K562 (cell line): ENCODE measurements at regions not wholly inside any gene's neighbourhood (a gene's known extent, or its start where the extent isn't known, plus 50 kb on each side); places are given as distances from the start of the nearest gene placed in this dataset.

Experiments
- ATAC-seq: fragments of 200-7000 bp; cut with Tn5 transposase; 3 replicates; pipeline ENCODE4 v1.9.1; 2020; ENCODE audit warnings: moderate library complexity
- BruUV-seq: library from RNA; stranded (reverse); fragments of 400-500 nt; replicated peaks from 2 replicates; lab custom pipeline; 2021; lab: Mats Ljungman, UMichigan
- CTCF ChIA-PET: fragments of 300-600 bp; formaldehyde crosslinking; extraction: SDS; loops from one replicate; lab custom pipeline; 2021; ENCODE audit warnings: low intra/inter-chr PET ratio; lab: Yijun Ruan, JAX
- POLR2A ChIA-PET: fragments of 300-600, 350-650 bp; sonication (Branson Sonifier 250); formaldehyde crosslinking; extraction: SDS; loops from one replicate; lab custom pipeline; 2021; ENCODE audit warnings: antibody characterized with exemption, inconsistent platforms; lab: Yijun Ruan, JAX
- DNase-seq, 4 experiments: peaks; one replicate each; pipeline versions ENCODE4 v3.0.0 to v3.0.0-alpha.2; 2011 to 2018; ENCODE audit warnings: low spot score in 3 of 4, mixed read lengths in 3 of 4; ENCODE audit errors: extremely low read depth in 1 of 4
- FAIRE-seq: peaks from 2 replicates; lab custom pipeline; 2011; peaks lifted over from hg19 to GRCh38; lab: Jason Lieb, UNC
- H2AFZ ChIP-seq: 2 replicates; pipeline ENCODE4 v1.6.0; 2011; ENCODE audit warnings: low read depth, low read length, control low read depth, inconsistent platforms
- H3K27ac ChIP-seq: fragments of 200-600 bp; 3 replicates; pipeline ENCODE4 v1.8.0; 2011; ENCODE audit warnings: low read depth, mild to moderate bottlenecking, control low read depth, inconsistent platforms, low read length, moderate library complexity, mixed read lengths; ENCODE audit errors: extremely low read depth
- H3K27me3 ChIP-seq, 2 experiments: fragments of 300-600 bp in 1 of 2; 2 replicates in 1 of 2; 3 replicates in 1 of 2; pipeline versions ENCODE4 v1.6.0 to v1.8.0; 2011; ENCODE audit warnings: inconsistent platforms in 2 of 2, low read length in 2 of 2, mild to moderate bottlenecking in 1 of 2, mixed read lengths in 1 of 2, moderate library complexity in 1 of 2; ENCODE audit not compliant: control insufficient read depth in 2 of 2, insufficient read depth in 2 of 2
- H3K36me3 ChIP-seq: fragments of 300-600 bp; 3 replicates; pipeline ENCODE4 v1.8.0; 2011; ENCODE audit warnings: mild to moderate bottlenecking, low read length, inconsistent platforms; ENCODE audit not compliant: control insufficient read depth, insufficient read depth
- H3K4me1 ChIP-seq, 2 experiments: fragments of 200-600 bp in 1 of 2; replicated peaks in 1 of 2; 2 replicates in 1 of 2; 3 replicates in 1 of 2; pipeline versions ENCODE4 v1.5.1 to v1.8.0; 2011; ENCODE audit warnings: inconsistent platforms in 2 of 2, low read length in 2 of 2, mild to moderate bottlenecking in 1 of 2, mixed read lengths in 1 of 2, moderate library complexity in 1 of 2; ENCODE audit not compliant: control insufficient read depth in 2 of 2, insufficient read depth in 2 of 2
- H3K4me2 ChIP-seq: 2 replicates; pipeline ENCODE4 v1.6.1; 2011; ENCODE audit warnings: low read length, control low read depth, inconsistent platforms, mixed read lengths; ENCODE audit not compliant: insufficient read depth
- H3K4me3 ChIP-seq: fragments of 200-600 bp; sonication (generic), shearing (Covaris generic); 2 replicates; pipeline ENCODE4 v1.5.1; 2016; ENCODE audit warnings: control low read depth, inconsistent platforms
- H3K79me2 ChIP-seq: fragments of 200-600 bp; 3 replicates; pipeline ENCODE4 v1.8.0; 2011; ENCODE audit warnings: low read length, inconsistent platforms; ENCODE audit not compliant: control insufficient read depth, insufficient read depth
- H3K9ac ChIP-seq, 2 experiments: 2 replicates each; pipeline versions ENCODE4 v1.6.0 to v1.6.1; 2011; ENCODE audit warnings: low read depth in 2 of 2, low read length in 2 of 2, control low read depth in 1 of 2, inconsistent platforms in 1 of 2, mild to moderate bottlenecking in 1 of 2, mixed read lengths in 1 of 2; ENCODE audit not compliant: insufficient read depth in 1 of 2
- H3K9me1 ChIP-seq: one replicate; pipeline ENCODE4 v1.6.0; 2011; ENCODE audit warnings: inconsistent platforms, mild to moderate bottlenecking, low read length, moderate library complexity; ENCODE audit not compliant: control insufficient read depth, insufficient read depth
- H3K9me3 ChIP-seq: replicated peaks from 2 replicates; pipeline ENCODE4 v1.5.1; 2011; ENCODE audit warnings: low read depth, low read length, inconsistent platforms; ENCODE audit not compliant: control insufficient read depth, insufficient read depth
- H4K20me1 ChIP-seq: replicated peaks from 2 replicates; pipeline ENCODE4 v1.6.1; 2011; ENCODE audit warnings: low read length, inconsistent platforms, mixed read lengths; ENCODE audit not compliant: control insufficient read depth, insufficient read depth
- TEAD2 ChIP-seq: fragments of 450-650 bp; IDR thresholded peaks from 2 replicates; pipeline ENCODE4 v1.6.1; 2016; ENCODE audit warnings: missing genetic modification characterization, control low read depth, missing compliant biosample characterization
- WGBS: fragments of 100-300 bp; shearing (Covaris generic); methylation state at CpG from one replicate; pipeline ENCODE4 v1.1.6; 2016; ENCODE audit warnings: low coverage, mixed read lengths; ENCODE audit not compliant: insufficient coverage; ENCODE audit errors: missing lambda C conversion rate; 5-methylcytosine and 5-hydroxymethylcytosine counted together
- in situ Hi-C: fragments of 300-500 bp; cut with MboI; formaldehyde crosslinking; loops from 4 replicates; pipeline ENCODE4 v1.15.0; 2018; ENCODE audit warnings: inconsistent platforms, mixed read lengths
- intact Hi-C: fragments of 100-400 bp; cut with micrococcal nuclease; formaldehyde crosslinking; loops from 2 replicates; pipeline ENCODE4 v1.14.2; 2022
- TF ChIP-seq, protein P1 (sequence below): IDR thresholded peaks from 2 replicates; pipeline ENCODE4 v1.6.1; 2014; ENCODE audit warnings: antibody characterized with exemption

DNA sequence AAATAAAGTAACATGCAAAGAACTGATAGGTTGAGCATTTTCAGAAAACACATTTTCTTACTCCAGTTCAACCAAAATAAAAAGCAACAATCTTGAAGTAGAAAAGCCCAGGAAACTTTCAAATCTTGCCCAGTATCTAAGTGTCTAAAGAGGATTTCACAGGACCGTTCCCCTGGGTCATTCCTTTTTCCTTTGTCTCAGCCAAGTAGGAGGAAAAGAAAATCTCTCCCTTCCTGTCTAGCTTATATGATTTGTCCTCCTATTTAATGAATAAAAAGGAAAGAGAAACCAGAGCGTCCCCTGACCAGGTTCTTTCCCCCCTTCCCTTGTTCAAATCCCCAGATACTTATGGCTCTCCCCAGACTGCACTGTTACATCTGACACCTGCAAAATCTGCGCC is 248.0 kb downstream of the KCTD12 start:
- CTCF ChIA-PET, result no interaction called here
- BruUV-seq, result no TSS peak

DNA sequence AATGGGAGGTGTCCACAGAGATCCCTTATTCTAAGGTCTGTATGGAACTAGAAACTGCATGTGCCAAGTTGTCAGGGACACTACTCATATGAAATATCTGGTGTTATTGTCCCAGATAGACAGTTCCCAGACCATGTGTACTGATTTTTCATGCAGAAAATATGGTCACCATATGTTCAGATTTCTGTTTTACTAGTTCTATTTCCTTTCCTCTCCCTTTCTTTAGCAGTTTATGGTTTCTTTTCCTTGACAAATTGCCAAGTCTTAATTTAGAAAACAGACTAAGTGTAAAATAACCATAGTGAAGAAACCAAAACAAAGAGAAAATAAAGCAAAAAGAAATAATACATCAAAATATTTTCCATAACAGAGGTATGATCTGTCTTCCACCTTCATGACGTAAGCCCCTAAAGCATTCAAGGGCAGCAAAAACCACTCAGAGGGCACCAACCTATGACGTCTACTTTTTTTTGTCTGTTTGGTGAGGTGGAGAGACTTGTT is 248.5 kb downstream of the KCTD12 start:
- 7% methylated on average over 2 of the region's 2 CpGs for WGBS

More for the DNA sequence above, 248.0 kb downstream of the KCTD12 start:
- no peaks in the 10 kb centered on the region for H3K9me3 ChIP-seq
- H3K79me2 ChIP-seq, result no peaks in the 10 kb centered on the region
- H3K4me3 ChIP-seq, result no peak overlapping the region
- POLR2A ChIA-PET, result no interaction called here
- no peaks in the 10 kb centered on the region for H3K36me3 ChIP-seq
- intact Hi-C loops, result no loop called here
- H3K9me1 ChIP-seq, result no peaks in the 10 kb centered on the region
- ATAC-seq (no peak), FAIRE-seq (no peak), DNase-seq (no peak)
- H3K27me3 ChIP-seq, result no peaks in the 10 kb centered on the region
- TF ChIP-seq, protein P1, sequence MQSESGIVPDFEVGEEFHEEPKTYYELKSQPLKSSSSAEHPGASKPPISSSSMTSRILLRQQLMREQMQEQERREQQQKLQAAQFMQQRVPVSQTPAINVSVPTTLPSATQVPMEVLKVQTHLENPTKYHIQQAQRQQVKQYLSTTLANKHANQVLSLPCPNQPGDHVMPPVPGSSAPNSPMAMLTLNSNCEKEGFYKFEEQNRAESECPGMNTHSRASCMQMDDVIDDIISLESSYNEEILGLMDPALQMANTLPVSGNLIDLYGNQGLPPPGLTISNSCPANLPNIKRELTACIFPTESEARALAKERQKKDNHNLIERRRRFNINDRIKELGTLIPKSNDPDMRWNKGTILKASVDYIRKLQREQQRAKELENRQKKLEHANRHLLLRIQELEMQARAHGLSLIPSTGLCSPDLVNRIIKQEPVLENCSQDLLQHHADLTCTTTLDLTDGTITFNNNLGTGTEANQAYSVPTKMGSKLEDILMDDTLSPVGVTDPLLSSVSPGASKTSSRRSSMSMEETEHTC, result no peak
- no peak overlapping the region for H3K4me2 ChIP-seq
- no peak overlapping the region for H3K9ac ChIP-seq
- WGBS, result 0% methylated on average over 1 of the region's 3 CpGs
- no peak overlapping the region for H3K27ac ChIP-seq
- no peaks in the 10 kb centered on the region for H4K20me1 ChIP-seq
- H2AFZ ChIP-seq, result no peak overlapping the region
- in situ Hi-C loops, result no loop called here
- H3K4me1 ChIP-seq, result no peaks in the 10 kb centered on the region

More for the DNA sequence above, 248.5 kb downstream of the KCTD12 start:
- no peak overlapping the region for H3K9ac ChIP-seq
- no peaks in the 10 kb centered on the region for H3K36me3 ChIP-seq
- no peak for FAIRE-seq
- H3K27me3 ChIP-seq, result no peaks in the 10 kb centered on the region
- DNase-seq, result no peak
- in situ Hi-C loops, result no loop called here
- H3K4me1 ChIP-seq, result no peaks in the 10 kb centered on the region
- no peak for ATAC-seq
- TF ChIP-seq TEAD2 (tag), result no peak
- no peaks in the 10 kb centered on the region for H4K20me1 ChIP-seq
- POLR2A ChIA-PET, result no interaction called here
- H3K4me3 ChIP-seq, result no peak overlapping the region
- no peak overlapping the region for H3K27ac ChIP-seq
- H3K9me3 ChIP-seq, result no peaks in the 10 kb centered on the region
- H3K4me2 ChIP-seq, result no peak overlapping the region
- intact Hi-C loops, result no loop called here
- no peaks in the 10 kb centered on the region for H3K79me2 ChIP-seq
- H2AFZ ChIP-seq, result no peak overlapping the region
- H3K9me1 ChIP-seq, result no peaks in the 10 kb centered on the region
- BruUV-seq, result no TSS peak
- CTCF ChIA-PET, result no interaction called here
